DND-41 (cell line): ENCODE measurements at regions not wholly inside any gene's neighbourhood (a gene's known extent, or its start where the extent isn't known, plus 50 kb on each side); places are given as distances from the start of the nearest gene placed in this dataset.

Experiments
- ATAC-seq: fragments of 200-7000 bp; cut with Tn5 transposase; 3 replicates; pipeline ENCODE4 v1.9.1; 2021; ENCODE audit warnings: low read depth; ENCODE audit not compliant: insufficient read depth
- DNase-seq: peaks from one replicate; pipeline ENCODE4 v3.0.0-alpha.2; 2020
- H2AFZ ChIP-seq: 2 replicates; pipeline ENCODE4 v1.6.0; 2012; ENCODE audit warnings: low read depth, low read length
- H3K27ac ChIP-seq: 2 replicates; pipeline ENCODE4 v1.5.1; 2012; ENCODE audit warnings: low read length, inconsistent platforms
- H3K27me3 ChIP-seq: fragments of 200-600 bp; sonication (generic); 2 replicates; pipeline ENCODE4 v1.6.0; 2012; ENCODE audit warnings: low read length, mild to moderate bottlenecking, inconsistent platforms; ENCODE audit not compliant: insufficient read depth, poor library complexity
- H3K36me3 ChIP-seq: 2 replicates; pipeline ENCODE4 v1.5.1; 2012; ENCODE audit warnings: low read length, inconsistent platforms; ENCODE audit not compliant: insufficient read depth
- H3K4me1 ChIP-seq: 2 replicates; pipeline ENCODE4 v1.5.1; 2012; ENCODE audit warnings: mild to moderate bottlenecking, low read length; ENCODE audit not compliant: insufficient read depth
- H3K4me2 ChIP-seq: 2 replicates; pipeline ENCODE4 v1.6.0; 2012; ENCODE audit warnings: mild to moderate bottlenecking, moderate library complexity, low read length, inconsistent platforms; ENCODE audit not compliant: insufficient read depth
- H3K4me3 ChIP-seq, 2 experiments: fragments of 200-600 bp in 1 of 2; shearing (Covaris generic) in 1 of 2; 2 replicates each; pipeline ENCODE4 v1.5.1; 2012 to 2016; ENCODE audit warnings: inconsistent platforms in 2 of 2, low read length in 2 of 2, mild to moderate bottlenecking in 2 of 2, low read depth in 1 of 2, moderate library complexity in 1 of 2
- H3K79me2 ChIP-seq: 2 replicates; pipeline ENCODE4 v1.6.0; 2012; ENCODE audit warnings: low read length, inconsistent platforms; ENCODE audit not compliant: insufficient read depth
- H3K9ac ChIP-seq: 2 replicates; pipeline ENCODE4 v1.6.0; 2012; ENCODE audit warnings: low read depth, mild to moderate bottlenecking, inconsistent platforms, low read length, moderate library complexity
- H3K9me3 ChIP-seq: 2 replicates; pipeline ENCODE4 v1.5.1; 2012; ENCODE audit warnings: low read length, moderate library complexity, mild to moderate bottlenecking, inconsistent platforms; ENCODE audit not compliant: insufficient read depth, severe bottlenecking
- H4K20me1 ChIP-seq: 2 replicates; pipeline ENCODE4 v1.6.0; 2012; ENCODE audit warnings: low read length; ENCODE audit not compliant: insufficient read depth
- CTCF ChIP-seq: IDR thresholded peaks from 2 replicates; pipeline ENCODE4 v1.5.1; 2012; ENCODE audit warnings: borderline replicate concordance, low read length, moderate library complexity, mild to moderate bottlenecking; ENCODE audit not compliant: poor library complexity, severe bottlenecking; ENCODE audit errors: extremely low read depth
- EZH2 ChIP-seq: IDR thresholded peaks from 3 replicates; pipeline ENCODE4 v1.6.1; 2012; ENCODE audit warnings: borderline replicate concordance, low read depth, mild to moderate bottlenecking, moderate library complexity, low read length, inconsistent platforms; ENCODE audit not compliant: severe bottlenecking

- H3K4me1 ChIP-seq = no peaks in the 10 kb centered on the region
- TF ChIP-seq EZH2 (no peak), CTCF (no peak)
- H4K20me1 ChIP-seq = no peaks in the 10 kb centered on the region
- ATAC-seq (no peak), DNase-seq (no peak)
- H3K4me2 ChIP-seq = no peak overlapping the region
- no peaks in the 10 kb centered on the region for H3K9me3 ChIP-seq
- no peak overlapping the region for H3K4me3 ChIP-seq
- H2AFZ ChIP-seq = no peak overlapping the region
- H3K27ac ChIP-seq = no peak overlapping the region
- H3K36me3 ChIP-seq = no peaks in the 10 kb centered on the region
- H3K9ac ChIP-seq = no peak overlapping the region
- no peaks in the 10 kb centered on the region for H3K79me2 ChIP-seq
- H3K27me3 ChIP-seq = no peaks in the 10 kb centered on the region
Measured at GRCh38 chr18:40371673-40372072, 1583.4 kb upstream of the PIK3C3 start.

GRCh38 chr18:40367576-40367975 is 1587.5 kb upstream of the PIK3C3 start:
- TF ChIP-seq CTCF = no peak
- TF ChIP-seq EZH2 = no peak

GRCh38 chr18:40366521-40366920 is 1588.5 kb upstream of the PIK3C3 start:
- Histone ChIP-seq H3K4me2 (no peak overlapping the region), H4K20me1 (no peaks in the 10 kb centered on the region), H2AFZ (no peak overlapping the region), H3K27ac (no peak overlapping the region), H3K9ac (no peak overlapping the region), H3K79me2 (no peaks in the 10 kb centered on the region), H3K36me3 (no peaks in the 10 kb centered on the region), H3K4me1 (no peaks in the 10 kb centered on the region), H3K27me3 (no peaks in the 10 kb centered on the region), H3K9me3 (no peaks in the 10 kb centered on the region), H3K4me3 (no peak overlapping the region)
- no peak for TF ChIP-seq CTCF
- TF ChIP-seq EZH2 = no peak
- ATAC-seq (no peak), DNase-seq (no peak)

More at GRCh38 chr18:40367576-40367975, 1587.5 kb upstream of the PIK3C3 start:
- H3K79me2 ChIP-seq = no peaks in the 10 kb centered on the region
- H3K4me1 ChIP-seq = no peaks in the 10 kb centered on the region
- ATAC-seq (no peak), DNase-seq (no peak)
- no peak overlapping the region for H3K27ac ChIP-seq
- H3K9ac ChIP-seq = no peak overlapping the region
- H3K9me3 ChIP-seq = no peaks in the 10 kb centered on the region
- H2AFZ ChIP-seq = no peak overlapping the region
- H4K20me1 ChIP-seq = no peaks in the 10 kb centered on the region
- no peak overlapping the region for H3K4me2 ChIP-seq
- no peaks in the 10 kb centered on the region for H3K27me3 ChIP-seq
- H3K4me3 ChIP-seq = no peak overlapping the region
- H3K36me3 ChIP-seq = no peaks in the 10 kb centered on the region

- no peak for ATAC-seq
- TF ChIP-seq EZH2 = no peak
- TF ChIP-seq CTCF = no peak
- Histone ChIP-seq H2AFZ (no peak overlapping the region), H4K20me1 (no peaks in the 10 kb centered on the region), H3K4me1 (no peaks in the 10 kb centered on the region), H3K36me3 (no peaks in the 10 kb centered on the region), H3K4me3 (no peak overlapping the region), H3K9ac (no peak overlapping the region), H3K9me3 (no peaks in the 10 kb centered on the region), H3K79me2 (no peaks in the 10 kb centered on the region), H3K4me2 (no peak overlapping the region), H3K27ac (no peak overlapping the region), H3K27me3 (no peaks in the 10 kb centered on the region)
- DNase-seq = no peak
Measured at GRCh38 chr18:40365526-40365925, 1589.5 kb upstream of the PIK3C3 start.
